NCI-H2196 treated with DMSO at 0.1 percent for 48 hours (cell line): ENCODE measurements at regions not wholly inside any gene's neighbourhood (a gene's known extent, or its start where the extent isn't known, plus 50 kb on each side); places are given as distances from the start of the nearest gene placed in this dataset.

Experiments used
- DNase-seq: peaks from one replicate; lab custom pipeline; 2025; ENCODE audit not compliant: unreplicated experiment; lab: John Stamatoyannopoulos, UW

DNA sequence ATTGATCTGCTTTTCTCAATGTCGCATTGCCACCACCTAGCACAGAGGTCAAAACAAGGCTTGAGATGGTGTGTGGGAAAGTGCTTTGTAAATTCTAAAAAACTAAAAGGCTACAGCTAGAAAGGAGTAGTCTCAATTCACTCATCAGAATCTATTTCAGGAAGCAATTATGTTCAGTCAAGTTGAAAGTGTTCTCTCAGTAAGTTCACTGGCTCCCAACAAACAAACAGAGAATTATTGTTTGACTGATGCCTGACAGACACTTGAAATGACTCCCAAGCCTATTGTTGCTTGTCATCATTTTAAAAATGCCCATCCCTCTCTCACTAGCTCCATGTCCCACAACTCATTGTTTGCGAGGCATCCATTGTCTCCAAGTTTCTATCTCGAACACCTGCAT is 419.6 kb upstream of the CPEB2 start:
- DNase-seq, result no peak

DNA sequence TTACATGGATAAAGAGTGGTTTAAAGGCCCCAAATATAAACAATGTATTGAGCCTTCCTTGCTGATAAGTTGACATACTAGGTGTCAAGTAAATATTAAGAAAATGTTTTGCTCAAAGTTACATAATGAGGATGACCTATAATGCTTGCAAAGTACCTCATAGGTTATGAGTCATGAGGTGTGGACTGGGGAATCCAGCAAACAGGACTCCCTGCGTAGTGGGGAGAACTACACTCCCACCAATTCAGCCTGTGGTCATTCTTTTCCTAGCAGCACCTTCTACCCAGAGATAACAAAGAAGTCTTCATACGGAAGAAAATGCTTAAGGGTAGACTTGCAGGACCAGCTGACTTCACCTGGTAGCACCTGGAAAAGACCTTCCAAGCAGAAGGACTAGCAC is 418.9 kb upstream of the CPEB2 start:
- no peak for DNase-seq

DNA sequence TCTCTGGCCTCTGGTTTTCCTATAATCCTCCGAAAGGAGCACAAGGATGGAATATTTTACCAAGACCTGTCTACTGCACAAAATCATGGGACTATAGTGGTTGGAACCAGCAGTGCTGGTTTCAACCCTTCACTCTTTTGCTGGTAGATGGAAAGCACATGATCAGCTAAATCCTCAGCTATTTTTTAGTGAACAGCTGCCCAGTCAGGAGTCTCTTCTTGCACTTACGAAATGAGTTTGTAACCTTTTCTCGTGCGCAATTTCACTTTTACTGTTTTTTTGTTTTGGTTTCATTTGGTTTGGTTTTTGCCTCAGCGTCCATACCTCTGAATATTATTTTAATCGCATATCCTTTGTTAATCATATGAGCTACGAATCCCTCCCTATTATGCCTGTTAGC is 418.5 kb upstream of the CPEB2 start:
- DNase-seq, result no peak

DNA sequence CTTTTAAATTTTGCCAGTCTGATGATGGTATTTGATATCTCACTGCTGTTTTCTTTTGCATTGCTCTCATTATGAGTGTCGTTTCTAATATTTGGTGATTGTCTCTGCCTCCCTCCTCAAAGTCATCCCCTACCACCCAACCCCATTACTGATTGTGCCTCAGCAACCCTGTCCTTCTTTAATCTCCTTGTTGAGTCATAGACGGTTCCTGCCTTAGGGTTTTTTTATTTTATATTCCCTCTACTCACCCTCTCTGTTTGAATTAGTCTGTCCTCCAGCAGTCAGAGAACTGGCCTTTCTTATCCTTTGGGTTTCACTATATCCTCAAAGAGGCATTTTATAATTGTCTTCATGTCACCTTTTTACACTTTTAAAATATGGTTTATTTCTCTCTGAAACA is 409.3 kb upstream of the CPEB2 start:
- DNase-seq, result no peak

DNA sequence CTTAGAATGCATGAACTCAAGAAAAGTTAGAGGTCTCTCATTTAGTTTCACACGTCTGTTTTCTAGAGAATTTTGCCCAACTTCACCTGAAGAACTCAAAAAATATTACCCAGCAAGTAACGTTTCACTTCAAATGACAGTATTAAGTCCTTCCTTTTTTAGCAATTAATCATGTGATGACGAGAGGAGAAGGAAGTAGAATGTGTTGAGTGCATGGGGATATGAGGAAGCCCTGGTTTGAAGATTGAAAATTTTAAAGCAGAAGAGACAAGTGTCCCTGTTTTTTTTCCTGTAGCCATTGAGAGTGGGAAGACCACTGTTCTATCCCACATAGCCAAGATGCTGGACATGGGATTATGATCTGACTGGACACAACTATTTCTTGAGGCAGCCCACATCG is 406.3 kb upstream of the CPEB2 start:
- DNase-seq, result no peak

DNA sequence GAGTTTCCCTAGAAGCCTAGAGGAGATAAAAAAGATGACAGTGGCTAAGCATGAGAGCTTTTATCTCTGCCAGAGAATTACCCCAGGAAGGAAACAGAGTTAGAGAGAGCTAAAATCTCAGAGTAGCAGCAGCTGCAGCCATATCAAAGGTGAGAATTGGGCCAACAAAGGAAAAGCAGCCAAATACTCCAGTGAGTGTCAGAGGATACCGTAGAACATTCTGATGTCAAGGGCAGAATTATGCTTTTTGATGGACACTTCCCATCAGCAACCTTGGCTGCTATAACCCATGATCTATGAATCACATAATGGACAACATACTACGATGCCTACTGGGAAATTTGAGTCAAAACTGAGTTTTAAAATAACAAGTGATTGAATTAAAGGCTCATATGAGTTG is 405.8 kb upstream of the CPEB2 start:
- DNase-seq, result no peak

DNA sequence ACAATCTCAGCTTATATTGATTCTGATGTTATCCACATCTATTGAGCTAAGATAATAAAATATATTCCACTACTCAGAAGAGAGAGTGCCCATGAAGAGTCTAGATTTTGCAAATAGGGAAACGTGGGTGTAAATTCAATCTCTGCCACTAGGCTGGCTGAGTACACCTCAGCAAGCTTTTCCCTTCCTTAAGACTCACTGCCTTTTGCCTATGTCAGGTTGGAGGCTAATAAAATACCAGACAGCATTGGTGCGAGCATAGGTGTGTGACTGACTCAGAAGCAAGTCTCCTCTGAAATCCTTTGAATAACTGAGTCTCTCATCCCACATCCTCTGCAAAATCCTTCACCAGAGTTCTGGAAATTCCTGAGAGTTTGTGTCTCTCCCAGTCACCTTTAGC is 405.4 kb upstream of the CPEB2 start:
- DNase-seq, result no peak

DNA sequence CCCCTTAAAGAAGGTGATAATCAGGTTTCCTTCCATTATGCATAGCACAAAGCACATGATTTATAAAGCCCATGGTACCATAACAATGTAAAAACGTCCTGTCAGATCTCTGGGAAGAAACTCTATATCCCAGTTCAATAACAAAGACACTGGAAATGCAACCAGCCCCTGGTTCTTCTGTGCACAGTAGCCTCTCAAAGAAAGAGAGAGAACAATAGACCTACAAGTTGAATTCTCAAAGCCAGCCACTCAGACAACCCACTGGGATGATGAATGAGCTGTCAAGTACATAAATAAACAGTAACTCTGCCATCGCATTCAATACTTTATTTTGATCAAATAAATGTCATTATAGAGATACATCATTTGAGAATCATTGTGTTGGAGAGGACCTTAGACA is 400.1 kb upstream of the CPEB2 start:
- no peak for DNase-seq

DNA sequence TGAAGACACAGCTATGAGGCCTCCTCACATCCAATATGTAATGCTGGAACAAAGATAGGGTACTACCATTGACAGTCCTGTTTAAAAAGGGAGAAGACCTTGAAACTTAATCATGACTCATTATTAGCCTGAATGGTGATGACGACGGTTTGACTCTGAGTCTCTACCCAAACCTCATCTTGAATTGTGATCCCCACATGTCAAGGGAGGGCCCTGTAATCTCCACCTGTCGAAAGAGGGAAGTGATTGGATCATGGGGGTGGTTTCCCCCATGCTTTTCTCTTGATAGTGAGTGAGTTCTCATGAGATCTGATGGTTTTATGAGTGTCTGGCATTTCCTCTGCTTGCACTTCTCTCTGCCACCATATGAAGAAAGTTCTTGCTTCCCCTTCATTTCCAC is 395.3 kb upstream of the CPEB2 start:
- DNase-seq, result no peak

DNA sequence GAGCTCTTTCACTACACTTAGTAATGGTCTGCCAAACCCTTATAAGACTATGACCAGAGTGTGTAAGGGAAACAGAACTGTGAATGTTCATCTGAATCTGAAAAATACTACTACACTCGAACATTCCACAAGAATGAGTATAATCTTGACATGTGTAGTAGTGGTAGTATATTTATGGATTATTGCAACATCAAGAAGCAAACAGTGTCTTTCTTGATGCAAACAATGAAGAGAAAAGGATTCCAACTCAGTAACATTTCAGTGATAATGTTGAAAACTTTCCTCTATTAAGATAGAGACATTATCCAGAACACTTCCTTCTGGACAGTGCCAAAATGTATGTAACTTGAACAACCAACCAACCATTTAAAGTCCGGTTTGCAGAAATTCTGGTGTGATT is 394.7 kb upstream of the CPEB2 start:
- DNase-seq, result no peak

DNA sequence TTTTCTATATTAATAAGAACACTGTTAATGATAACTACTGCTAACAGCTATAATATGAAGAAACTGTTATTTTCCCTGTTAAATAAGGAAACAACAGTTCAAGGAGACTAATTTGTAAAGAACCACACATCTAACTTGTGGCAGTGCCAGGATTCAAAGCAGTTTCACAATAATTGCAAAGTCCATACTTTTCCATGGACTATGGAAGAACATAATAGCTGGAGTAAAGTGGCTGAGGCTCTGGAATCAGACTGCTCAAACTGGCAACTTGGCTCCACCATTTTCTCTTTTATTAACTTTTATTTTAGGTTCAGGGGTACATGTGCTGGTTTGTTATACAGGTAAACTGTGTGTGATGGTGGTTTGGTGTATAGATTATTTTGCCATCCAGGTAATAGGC is 393.7 kb upstream of the CPEB2 start:
- DNase-seq, result no peak

DNA sequence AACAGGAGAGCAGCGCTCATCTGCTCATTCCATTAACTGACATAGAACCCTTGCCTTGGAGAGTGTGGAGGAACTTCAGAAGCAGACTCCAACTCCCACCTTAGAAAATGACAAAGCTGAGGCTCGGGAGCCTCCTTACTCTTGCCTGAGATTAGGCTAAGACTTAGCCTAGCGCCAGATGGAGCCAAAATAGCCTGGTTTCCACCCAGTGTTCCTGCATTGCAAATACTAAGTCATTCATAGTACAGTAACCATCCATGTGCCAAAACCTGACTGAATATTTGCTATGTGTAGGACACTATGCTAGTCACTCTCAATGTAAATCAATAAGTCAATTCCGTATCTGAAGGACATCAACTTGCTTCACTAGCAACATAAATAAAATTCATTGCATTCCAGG is 387.4 kb upstream of the CPEB2 start:
- no peak for DNase-seq

DNA sequence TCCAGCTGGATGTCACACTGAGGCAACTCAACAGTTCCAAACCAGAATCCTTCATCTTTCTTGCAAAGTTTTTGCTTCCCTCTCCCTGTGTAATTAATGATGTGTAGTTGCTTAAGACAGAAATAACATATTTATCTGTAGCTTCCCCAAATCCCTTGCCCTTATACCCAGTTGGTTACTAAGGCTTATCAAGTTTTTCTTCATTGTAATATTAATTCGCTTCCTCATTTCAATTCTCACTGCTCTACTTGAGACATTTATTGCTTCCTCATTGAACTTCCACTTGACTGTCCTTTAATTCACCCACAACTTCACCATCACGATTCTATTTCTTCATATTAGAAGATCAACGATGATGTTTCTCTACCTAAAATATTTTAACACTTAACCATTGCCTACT is 386.6 kb upstream of the CPEB2 start:
- no peak for DNase-seq

DNA sequence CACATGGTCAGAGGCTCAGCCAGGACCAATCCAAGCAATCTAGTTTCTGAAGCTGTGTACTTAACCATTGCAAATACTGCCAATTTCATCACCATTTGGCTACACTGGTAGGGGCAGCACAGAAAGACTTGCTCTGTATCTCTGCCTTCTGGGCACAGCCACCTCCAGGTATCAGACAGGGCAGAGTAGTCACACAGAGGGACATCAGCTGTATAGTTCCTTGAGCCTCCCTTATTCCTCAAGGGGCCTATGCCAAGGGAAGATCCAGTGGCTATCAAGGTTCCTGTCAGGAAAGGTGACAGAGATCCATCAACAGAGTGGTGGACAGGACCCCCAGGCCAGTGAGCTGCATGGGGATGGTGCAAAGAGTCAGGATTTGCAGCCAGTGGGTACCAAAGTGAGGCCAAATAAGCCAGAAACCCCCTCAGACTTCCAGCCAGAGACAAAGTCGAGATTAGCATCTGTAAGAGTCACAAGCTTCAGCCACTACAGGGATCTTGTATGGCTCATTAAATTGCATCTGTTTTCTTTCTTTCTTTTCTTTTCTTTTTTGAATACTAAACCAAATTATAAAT is 381.6 kb upstream of the CPEB2 start:
- no peak for DNase-seq

DNA sequence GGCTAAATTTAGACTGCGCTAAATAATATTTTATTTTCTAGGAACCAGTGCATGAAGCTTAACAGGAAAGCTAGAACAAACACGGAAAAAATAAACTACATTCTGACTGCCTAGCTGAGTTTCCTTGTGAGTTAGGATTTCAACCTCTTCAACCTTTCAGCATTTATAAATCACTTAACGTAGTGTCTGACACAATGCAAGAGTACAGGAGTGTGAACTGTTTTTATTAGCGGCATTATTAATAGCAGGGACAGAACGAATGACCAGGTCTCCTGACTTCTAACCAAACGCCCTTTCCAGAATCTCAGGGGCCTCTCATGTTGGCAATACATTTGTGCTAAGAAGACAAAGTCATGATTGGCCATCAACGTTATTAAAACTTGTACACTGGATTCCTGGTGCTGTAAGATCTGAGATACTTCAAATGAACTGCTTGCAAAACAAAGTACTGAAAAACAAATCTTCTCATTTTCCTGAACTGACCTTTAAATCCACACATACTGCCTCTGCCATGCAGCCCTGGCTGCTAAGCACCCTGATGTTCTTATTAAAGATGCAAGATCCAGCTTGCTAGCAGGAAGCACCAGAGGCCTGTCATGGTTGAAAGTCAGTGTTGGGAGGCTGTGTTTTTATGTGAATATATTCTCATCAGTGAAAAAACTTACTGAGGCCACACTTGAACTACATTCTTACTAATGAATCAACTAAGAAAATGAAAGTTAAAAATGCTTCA is 380.4 kb upstream of the CPEB2 start:
- no peak for DNase-seq

DNA sequence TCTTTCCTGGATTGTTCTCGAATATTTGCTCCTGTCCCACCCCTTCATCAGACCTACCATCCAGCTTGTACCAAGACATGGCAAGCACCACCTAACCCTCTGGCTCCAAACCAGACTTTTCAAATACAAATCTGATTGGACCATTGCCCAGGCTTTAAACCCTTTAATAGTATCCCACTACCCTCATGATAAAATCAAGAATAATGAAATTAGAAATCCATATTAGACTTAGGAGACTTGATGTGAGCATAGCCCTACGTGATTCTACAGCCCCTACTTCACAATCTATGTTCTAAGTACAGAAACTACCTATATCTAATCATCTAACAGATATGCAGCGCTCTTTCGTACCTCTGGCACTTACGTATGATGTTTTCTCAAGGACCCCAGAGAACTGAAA is 375.2 kb upstream of the CPEB2 start:
- no peak for DNase-seq

DNA sequence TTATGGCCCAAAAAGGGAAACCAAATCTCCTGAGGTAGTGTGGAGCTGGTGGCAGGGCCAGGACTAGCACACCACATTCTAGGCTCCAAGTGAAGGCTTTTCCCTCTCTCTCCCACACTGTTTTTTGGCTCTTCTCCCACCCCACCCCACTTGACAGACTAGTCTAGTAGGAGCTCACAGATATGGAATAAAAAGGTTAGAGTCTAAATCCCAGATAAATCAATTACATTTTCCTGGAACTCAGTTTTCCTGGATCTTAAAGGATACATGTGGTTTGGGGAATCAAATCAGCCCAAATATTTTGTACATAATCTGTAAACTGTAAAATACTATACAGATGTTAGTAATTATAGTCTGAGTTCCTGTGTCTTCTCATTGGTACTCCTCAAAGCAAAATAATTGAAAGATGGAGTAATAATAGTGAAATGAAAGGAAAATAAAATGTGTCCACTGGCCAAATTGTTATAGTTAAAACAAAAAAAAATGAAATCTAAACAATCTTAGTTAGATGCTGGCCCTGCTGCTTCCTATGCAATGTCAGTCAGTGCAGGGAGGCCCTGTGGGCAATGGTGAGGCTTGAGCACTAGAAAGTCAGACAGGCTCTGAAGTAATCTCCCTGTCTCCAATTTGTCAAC is 370.4 kb upstream of the CPEB2 start:
- DNase-seq, result no peak

DNA sequence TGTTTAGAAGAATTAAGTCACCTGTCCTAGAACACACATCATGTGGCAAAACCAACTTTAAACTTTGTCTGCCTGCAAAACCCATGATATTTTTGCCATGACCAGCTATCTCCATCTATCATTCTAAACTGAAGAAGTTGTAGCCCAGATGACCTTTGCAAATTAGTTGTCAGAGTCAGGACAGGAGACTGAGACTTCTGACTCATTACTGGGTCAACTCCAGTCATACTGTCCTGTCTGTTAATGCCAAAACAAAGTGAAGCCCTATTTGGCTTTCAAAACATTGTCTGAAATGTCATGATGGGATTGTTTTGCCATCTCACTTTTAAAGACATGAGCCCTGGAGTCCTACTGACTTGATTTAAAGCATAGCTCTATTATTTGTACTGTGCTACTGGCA is 365.7 kb upstream of the CPEB2 start:
- no peak for DNase-seq

DNA sequence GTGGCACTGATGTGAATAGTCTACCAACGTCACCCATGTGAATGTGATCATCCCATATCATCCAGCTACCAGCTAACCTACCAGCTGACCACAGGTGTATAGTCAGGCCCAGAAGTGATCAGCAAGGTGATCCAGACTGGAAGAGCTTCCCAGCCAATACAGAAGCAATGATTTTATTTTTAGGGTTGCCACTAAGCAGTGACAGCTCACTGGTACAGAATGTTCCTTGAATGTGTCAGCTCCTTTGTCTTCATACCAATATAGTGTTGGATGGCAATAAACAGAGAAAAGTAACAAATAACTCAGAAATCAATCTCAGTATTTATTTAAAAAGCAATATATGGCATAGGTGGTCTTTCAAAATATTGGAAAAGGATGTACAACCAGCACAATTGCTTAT is 361.8 kb upstream of the CPEB2 start:
- DNase-seq, result no peak

DNA sequence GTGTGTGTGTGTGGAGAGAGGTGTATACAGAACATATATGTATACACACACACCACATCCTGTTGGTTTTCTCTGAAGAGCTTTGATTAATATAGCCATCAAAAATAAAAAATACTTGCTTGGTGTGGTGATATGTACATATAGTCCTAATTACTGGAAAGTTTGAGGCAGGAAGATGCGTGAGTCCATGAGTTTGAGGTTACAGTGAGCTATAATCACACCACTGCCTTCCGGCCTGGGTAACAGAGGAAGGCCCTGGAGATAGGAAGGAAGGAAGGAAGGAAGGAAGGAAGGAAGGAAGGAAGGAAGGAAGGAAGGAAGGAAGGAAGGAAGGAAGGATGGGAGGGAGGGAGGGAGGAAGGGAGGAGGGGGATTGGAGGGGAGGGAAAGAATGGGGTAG is 360.4 kb upstream of the CPEB2 start:
- DNase-seq, result no peak

DNA sequence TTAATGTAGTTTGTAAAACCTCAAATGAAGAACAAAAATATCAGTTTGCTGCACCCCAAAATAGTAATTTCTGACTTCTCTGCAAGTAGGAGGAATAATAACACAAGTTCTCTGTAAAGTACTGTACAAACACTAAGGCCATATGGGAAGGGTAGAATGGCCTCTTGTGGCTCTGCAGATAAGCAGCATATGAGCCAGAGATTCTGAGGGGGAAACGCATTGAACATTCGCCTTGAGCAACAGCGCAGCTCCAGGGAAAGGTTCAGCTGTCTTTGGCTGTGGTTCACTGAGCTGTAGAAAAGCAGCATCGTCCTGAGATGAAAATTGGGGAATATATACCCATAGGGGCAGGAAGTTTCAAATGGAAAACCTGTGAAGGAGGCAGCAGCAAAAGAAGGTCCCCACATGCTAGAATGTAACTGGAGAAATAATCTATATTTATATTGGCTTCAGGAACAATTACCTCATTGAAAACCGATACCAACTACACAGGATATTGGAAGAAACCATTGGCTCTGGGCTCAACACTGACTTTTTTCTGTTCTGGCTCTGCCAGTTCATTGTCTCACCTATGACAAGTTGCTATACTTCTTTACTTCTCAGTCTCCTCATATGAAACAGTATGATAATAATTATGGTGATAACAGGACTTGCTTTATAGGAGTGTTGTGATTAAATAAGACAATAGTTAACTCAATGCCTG is 357.6 kb upstream of the CPEB2 start:
- DNase-seq, result no peak

DNA sequence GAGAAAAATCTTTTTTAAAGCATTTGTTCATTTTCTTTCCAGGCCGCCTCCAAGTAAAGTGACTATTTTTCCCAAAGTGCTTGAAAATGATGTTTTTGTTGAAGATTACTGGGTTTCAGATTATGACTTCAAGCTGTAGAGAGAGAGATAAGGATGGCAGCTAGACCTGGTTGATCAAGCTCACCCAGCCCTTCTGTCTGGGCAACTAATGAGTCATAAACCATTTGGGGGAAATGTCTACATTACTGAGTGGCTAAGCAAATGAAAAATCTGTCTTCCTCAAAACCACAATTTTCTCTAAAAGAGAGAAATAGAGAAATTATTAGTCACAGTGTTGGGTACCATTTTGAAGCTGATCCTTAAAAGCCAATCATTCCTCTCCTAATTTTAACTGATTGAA is 355.4 kb upstream of the CPEB2 start:
- DNase-seq, result no peak
